ENCODE measurements at regions not wholly inside any gene's neighbourhood (a gene's known extent, or its start where the extent isn't known, plus 50 kb on each side); places are given as distances from the start of the nearest gene placed in this dataset.

- Histone ChIP-seq H3K36me3 (no peaks in the 10 kb centered on the region), H3K9me3 (no peaks in the 10 kb centered on the region), H3K4me3 (no peak overlapping the region), H3K27me3 (no peaks in the 10 kb centered on the region), H3K4me1 (peaks cover 0 to 22% of the 10 kb centered on the region in 2 donors), H3K27ac (no peak overlapping the region)
- no peak for TF ChIP-seq CTCF (IDR thresholded peaks at IDR 0.05)
- no peak for DNase-seq (ENCODE audit: low spot score)
Observed at GRCh38 chr20:23268792-23269354, 81.7 kb upstream of the NXT1 start.

GRCh38 chr20:23267909-23268308 lies 82.7 kb upstream of the NXT1 start:
- Histone ChIP-seq H3K9me3 (peaks cover 0 to 5% of the 10 kb centered on the region in 2 donors), H3K4me3 (no peak overlapping the region), H3K27me3 (no peaks in the 10 kb centered on the region), H3K27ac (no peak overlapping the region), H3K4me1 (peaks cover 0 to 22% of the 10 kb centered on the region in 2 donors), H3K36me3 (no peaks in the 10 kb centered on the region)
- no peak for TF ChIP-seq CTCF (IDR thresholded peaks at IDR 0.05)
- DNase-seq (ENCODE audit: low spot score) = no peak

- Histone ChIP-seq H3K4me3 (no peak overlapping the region), H3K4me1 (peaks cover 0 to 22% of the 10 kb centered on the region in 2 donors), H3K27ac (no peak overlapping the region), H3K36me3 (no peaks in the 10 kb centered on the region), H3K27me3 (no peaks in the 10 kb centered on the region), H3K9me3 (peaks cover 0 to 5% of the 10 kb centered on the region in 2 donors)
- TF ChIP-seq CTCF (IDR thresholded peaks at IDR 0.05) = no peak
- DNase-seq (ENCODE audit: low spot score) = no peak
Observed at GRCh38 chr20:23266530-23267398, 83.8 kb upstream of the NXT1 start.

- no peak overlapping the region for H3K27ac ChIP-seq
- H3K4me3 ChIP-seq = no peak overlapping the region
- peaks cover 0 to 15% of the 10 kb centered on the region in 2 donors for H3K4me1 ChIP-seq
- DNase-seq (ENCODE audit: low spot score) = no peak
- peaks cover 0 to 5% of the 10 kb centered on the region in 2 donors for H3K9me3 ChIP-seq
- no peaks in the 10 kb centered on the region for H3K36me3 ChIP-seq
- no peaks in the 10 kb centered on the region for H3K27me3 ChIP-seq
- TF ChIP-seq CTCF (IDR thresholded peaks at IDR 0.05) = no peak
Observed at GRCh38 chr20:23265226-23265625, 85.4 kb upstream of the NXT1 start.

GRCh38 chr20:23264545-23264944 lies 86.0 kb upstream of the NXT1 start:
- Histone ChIP-seq H3K27ac (no peak overlapping the region), H3K27me3 (no peaks in the 10 kb centered on the region), H3K4me3 (no peak overlapping the region), H3K36me3 (no peaks in the 10 kb centered on the region), H3K9me3 (peaks cover 0 to 5% of the 10 kb centered on the region in 2 donors), H3K4me1 (peaks cover 0 to 8% of the 10 kb centered on the region in 2 donors)
- TF ChIP-seq CTCF (IDR thresholded peaks at IDR 0.05) = no peak
- DNase-seq (ENCODE audit: low spot score) = no peak

Measured in right atrium auricular region (tissue), 2 donors.